Suppressor macrophage treated with lipopolysaccharide for 1 hour (primary cell): ENCODE measurements at regions not wholly inside any gene's neighbourhood (a gene's known extent, or its start where the extent isn't known, plus 50 kb on each side); places are given as distances from the start of the nearest gene placed in this dataset.
"Not testable (repeated sequence)": the region's sequence is repeated elsewhere in the genome, so short reads cannot be mapped to it uniquely, and the experiment has no call there.

Source experiments
- DNase-seq, 3 donors: peaks; one replicate each; pipeline ENCODE4 v3.0.0-alpha.2; 2020 to 2022

DNA sequence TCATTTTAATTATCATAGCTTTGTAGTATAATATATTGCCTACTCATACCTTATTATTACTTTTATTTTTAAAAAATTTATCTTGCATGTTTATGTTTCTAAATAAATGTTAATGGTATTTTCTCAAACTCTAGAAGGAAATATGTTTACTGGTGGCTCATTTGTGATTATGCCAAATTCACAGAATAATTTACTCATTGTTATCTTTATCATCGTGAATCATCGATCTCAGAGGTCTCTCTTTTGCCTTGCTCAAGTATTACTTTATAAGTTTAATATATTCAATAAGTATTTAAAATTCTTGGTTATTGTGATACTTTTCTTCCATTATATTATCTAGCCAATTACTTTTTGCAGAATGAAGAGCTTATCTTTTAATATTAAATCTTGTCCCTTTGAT lies 836.7 kb upstream of the ADAMTS5 start:
- DNase-seq: no peak

DNA sequence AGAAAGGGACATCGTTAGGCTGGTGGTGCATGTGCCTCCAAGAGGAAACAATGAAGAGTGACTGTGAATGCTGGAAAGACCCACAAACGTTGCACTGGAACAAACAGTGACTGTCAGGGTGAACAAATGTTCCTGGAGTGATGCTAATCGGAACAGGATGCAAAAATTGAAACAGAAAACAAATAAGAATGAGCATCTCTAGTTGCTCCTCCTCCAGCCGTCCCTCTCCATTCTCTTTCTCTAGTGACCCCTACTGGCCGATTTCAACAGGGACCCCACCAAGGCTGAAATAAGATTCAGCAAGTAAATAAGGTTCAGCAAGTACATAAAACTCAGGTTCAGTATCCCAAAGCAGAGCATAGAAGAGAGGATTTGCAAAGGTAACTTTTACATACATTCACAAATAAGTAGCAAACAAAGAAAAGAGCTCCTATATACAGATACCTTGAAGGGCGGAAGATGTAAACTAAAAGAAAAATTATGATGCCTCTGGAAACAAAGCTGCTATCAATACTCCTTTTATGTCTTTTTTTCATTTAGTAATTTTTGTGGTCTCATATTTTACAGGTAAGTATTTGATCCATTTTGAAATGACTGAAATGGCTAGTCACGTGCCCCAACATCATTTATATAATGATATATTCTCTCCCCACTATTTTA lies 836.1 kb upstream of the ADAMTS5 start:
- peak; percentile 40 to 62 (median 57) for DNase-seq

DNA sequence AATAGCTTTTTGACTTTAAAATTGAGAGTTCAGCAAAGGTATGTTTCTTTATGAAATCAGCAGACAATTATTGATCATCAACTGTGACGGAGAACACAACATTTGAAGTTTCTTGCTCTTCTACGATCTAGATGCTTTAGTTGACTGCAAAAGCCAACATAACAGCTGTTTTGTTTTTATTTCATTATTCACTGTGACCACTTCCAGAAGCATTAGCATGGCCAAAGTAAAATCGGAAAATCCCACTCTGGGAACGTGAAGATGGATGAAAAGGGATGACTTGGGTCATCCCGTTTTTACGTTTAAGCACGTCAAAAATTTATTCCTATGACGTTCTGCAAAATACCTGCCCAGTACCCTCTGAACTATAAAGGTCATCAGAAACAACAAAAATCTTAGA lies 833.0 kb upstream of the ADAMTS5 start:
- DNase-seq: no peak

DNA sequence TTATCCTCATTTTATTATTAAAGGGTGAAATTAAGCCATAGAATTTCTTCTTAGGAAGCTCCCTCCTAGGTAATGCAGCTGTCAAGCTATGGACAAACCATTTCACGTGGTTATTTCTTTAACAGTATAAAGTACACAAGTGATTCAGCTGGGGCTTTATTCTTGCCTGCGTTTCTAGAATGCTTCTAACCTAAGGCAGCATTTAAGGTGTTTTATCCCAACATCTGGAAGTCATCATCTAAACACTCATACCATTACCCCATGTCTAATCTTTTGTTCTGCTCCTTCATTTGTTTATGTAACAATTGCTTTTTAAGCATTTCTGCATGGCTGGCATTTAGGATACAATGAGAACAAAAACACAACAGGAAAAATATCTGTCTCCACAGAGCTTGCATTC lies 829.2 kb upstream of the ADAMTS5 start:
- no peak for DNase-seq

DNA sequence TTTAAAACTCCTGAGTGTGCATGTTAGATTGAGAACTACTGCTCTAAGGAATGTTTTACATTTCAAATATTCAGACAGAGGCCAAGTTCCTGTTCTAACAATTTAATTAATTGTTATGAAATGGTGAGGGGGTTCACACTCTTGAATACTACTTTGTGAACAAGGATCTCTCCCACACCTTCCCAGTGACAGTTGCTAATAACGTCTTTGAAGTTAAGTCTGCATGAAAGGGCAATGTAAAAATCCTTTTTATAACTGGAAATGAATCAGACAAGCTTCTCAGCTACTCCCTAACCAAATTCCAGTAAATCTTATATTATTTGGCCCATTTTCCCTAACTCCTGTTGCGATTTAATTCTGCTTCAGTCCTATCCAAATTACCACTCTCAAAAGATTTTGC lies 828.5 kb upstream of the ADAMTS5 start:
- no peak for DNase-seq

DNA sequence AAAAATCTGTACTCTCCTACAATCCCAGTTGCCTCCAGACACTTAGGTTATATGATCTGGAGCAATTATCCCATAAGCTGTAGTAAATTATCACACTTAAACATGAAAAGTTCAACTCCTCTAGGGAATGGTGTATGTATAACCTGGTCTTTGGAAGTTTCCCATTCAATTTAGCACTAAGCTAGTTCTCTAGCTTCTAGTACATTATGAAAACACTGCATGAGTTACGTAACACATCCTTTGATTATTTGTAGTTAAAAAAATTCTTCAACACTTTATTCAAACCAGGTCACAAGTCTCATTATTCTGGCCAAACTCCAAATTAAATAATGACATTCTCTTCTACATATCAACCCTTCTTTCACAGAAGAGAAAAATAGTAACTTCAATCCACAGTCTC lies 827.0 kb upstream of the ADAMTS5 start:
- no peak for DNase-seq

DNA sequence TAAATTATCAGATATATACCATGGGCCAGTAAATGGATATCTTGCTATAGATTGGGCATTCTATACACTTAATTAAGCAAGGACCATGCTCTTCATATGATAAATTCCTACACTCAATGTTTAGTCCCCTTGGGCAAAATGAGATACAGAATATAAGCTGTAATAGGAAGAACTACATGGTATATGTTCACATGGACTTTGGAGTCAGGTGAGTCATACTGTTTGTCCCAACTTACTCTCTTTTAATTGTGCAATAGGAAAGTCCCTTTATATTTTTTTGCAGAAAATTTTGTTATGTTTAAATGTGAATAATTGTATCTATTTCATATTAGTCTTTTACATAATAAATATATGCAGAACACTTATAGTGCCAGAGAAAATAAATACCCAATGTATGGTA lies 820.2 kb upstream of the ADAMTS5 start:
- DNase-seq: no peak

DNA sequence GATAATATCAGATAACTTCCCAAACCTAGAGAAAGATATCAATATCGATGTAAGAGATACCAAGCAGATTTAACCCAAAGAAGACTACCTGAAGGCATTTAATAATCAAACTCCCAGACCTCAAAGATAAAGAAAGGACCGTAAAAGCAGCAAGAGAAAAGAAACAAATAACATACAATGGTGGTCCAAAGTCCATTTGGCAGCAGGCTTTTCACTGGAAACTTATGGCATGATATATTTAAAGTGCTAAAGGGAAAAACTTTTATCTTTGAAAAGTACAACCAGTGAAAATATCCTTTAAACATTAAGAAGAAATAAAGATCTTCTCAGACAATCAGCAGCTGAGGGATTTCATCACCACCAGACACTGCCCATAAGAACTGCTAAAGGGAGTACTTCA lies 812.7 kb upstream of the ADAMTS5 start:
- no peak for DNase-seq

DNA sequence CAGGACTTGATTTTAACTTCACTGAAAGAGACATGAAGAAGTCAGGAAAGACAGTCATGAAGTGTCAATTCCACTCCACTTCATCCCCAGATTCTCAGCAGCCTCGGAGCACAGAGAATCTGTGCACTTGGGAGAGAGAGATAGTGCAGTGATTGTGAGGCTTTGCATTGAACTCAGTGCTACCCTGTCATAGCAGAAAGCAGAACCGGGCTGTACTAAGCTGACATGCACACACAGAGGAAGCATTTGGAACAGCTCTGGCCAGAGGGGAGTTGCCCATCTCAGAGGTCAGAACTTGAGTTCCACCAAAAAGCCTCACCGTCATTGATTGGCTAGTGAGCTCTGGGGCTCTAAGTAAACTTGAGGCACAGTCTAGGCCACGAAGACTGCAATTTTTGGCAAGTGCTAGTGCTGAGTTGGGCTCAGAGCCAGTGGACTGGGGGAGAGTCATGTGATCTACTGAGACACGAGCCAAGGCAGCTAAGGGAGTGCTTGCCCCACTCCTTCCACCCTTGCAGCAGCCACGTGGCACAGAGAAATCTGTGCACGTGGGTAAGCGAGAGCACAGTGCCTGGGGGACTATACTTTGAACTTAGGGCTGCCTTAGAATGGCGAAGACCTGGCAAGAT lies 810.2 kb upstream of the ADAMTS5 start:
- no peak for DNase-seq

DNA sequence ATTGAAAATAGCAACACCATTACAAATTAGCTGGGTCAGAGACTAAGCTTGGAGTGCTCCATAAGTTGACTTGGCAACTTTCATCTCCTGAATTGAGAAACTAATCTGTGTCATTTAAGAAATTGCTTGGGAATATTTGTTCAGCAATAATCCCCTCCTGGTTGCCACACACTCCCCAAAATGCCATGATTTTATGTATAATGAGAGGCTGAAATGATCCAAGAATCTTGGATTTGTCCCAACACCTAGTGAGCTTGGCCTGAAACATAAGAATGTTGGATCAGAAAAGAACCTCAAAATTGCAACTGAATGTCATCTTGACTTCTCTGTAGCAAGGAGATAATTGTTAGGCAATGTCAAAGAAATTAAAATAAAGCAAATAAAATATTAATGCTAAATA lies 805.9 kb upstream of the ADAMTS5 start:
- DNase-seq: no peak

DNA sequence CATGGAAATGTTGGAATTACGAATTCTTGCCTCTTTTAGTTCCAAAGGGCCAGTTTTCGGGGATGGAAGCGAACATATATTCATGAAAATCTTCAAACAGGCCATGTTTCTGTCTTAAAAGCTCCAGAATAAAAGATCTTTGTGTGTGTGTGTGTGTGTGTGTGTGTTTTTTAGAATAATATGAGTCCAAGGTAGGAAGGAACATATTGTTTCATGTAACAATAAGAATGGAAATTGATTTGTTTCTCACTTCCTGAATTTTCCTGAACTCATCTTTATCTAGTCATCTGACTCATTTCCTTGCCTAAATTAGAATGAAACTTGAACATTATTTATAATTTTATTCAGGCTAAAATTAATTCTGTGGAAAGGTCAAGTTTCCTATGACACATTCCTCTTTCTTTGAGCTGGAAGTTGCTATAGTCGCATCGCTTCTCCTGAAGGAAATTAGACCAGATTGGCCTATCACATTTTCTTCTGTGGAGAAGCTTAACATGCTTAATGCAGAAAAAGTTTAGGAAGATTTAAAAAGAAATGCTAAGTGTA lies 805.1 kb upstream of the ADAMTS5 start:
- DNase-seq: no peak

DNA sequence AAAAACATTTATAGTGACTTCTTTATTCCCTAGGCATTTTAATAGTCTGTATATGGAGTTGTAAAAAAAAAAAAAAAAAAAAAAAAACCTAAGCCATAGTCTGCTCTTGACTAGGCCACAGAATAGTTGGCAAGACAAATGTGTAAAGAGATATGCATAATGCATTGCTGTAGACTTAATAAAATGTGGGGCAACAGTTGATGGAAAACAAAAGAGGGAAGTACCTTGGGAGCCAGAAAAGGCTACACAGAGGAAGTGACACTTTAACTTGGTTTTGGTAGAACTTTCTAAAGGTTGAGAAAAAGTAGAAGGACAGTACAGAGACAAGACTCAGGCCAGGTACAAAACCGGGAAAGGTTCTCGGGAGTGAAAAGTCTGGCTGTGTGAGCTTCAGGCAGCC lies 802.9 kb upstream of the ADAMTS5 start:
- DNase-seq: no peak

DNA sequence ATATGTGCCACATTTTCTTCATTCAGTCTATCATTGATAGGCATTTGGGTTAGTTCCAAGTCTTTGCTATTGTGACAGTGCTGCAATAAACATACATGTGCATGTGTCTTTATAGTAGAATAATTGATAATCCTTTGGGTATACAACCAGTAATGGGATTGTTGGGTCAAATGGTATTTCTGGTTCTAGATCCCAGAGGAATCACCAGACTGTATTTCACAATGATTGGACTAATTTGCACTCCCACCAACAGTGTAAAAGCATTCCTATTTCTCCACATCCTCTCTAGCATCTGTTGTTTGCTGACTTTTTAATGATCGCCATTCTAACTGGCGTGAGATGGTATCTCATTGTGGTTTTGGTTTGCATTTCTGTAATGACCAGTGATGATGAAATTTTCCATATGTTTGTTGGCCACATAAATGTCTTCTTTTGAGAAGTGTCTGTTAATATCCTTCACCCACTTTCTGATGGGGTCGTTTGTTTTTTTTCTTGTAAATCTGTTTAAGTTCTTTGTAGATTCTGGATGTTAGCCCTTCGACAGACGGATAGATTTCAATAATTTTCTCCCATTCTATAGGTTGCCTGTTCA lies 801.3 kb upstream of the ADAMTS5 start:
- not testable (repeated sequence) for DNase-seq

DNA sequence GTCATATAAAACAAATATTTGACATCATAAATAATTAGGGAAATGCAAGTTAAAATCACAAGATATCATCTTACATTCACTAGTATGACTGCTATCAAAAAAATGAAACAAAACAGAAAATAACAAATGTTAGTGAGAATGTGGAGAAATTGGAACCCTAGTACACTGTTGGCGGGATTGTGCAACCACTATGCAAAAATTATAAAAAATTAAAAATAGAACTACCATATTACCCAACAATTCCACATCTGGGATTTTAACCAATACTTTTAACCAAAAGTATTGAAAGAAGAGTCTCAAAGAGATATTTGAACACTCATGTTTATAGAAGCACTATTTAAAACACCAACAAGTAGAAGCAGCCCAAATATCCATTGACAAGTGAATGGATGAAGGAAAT lies 797.2 kb upstream of the ADAMTS5 start:
- no peak for DNase-seq

DNA sequence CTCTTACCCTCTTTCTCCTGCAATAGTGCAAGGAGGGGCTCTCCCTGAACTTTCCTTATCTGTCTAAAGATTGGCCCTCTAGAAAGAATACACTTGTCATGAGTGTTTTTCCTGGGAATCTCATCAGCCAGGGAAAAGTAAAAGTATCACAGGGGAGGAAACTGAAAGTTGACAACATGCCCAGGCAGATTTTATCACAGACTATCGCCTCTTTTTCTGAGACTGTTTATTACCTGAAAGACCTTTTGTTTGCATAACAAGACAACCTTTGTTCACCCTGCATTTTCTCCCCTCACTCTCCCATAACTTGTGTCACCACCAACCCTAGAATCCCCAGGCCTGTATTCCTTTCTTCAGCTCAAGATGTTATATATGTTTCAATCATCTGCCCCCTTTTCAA lies 794.7 kb upstream of the ADAMTS5 start:
- no peak for DNase-seq

DNA sequence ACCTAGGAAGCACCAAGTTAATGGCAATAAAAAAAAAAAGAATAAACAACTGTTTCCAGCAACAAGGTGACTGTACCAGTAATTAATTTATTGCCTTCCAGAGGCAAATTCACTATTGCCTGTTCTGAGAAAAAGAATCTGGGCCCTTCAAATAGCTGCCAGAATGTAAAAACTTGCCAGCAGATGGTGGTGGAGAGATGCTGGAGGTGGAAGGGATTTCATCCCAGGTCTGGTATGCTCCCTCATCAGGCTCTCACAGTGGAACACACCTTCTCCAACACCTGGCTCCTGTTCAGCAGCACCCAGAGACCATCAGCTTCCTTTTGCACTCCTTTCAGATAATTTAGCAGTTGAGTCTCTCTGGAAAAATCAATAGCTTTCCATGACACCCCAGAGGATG lies 792.9 kb upstream of the ADAMTS5 start:
- DNase-seq: no peak

DNA sequence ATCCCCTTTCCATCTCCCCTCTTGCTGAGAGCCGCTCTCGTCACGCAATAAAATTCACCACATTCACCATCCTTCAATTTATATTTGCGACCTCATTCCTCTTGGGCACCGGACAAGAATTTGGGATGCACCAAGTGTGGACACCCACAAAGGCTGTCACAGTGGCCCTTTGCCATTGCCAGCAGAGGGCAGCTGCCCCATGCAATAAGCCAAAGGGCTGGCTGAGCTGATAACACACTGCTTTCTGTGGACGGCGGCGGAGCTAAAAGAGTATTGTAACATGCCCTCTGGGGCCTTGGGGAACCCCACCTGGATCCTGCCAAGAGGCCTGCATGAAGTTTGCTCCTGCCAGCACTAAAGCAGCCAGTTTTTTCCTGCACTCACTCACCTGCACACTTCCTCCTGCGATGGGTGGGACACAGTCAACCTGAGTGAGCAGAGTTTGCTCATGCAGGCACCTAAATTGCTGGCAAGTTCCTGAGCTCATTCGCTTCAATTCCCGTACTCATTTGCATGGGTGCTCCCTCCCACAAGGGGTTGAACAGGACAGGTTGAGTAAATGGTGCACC lies 792.3 kb upstream of the ADAMTS5 start:
- DNase-seq: peak in 1 of 3 donors; percentile 1

DNA sequence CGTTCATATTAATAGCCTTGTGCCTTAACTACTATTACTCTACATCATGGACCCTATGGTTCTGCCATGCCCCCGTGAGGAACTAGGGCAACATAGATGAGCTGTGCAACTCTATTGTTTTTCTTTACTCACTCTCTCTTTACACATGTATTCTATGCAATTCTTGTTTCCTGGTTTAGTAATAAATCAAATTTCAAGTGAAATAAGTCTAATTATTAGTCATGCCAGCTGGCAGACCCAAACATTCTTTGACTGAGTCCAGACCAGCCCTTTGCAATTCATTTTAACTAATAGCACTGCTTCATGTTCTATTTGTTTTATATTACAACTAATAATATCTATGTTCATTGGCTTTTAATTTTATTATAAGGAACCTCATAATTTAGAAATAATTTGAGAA lies 789.3 kb upstream of the ADAMTS5 start:
- DNase-seq: no peak

DNA sequence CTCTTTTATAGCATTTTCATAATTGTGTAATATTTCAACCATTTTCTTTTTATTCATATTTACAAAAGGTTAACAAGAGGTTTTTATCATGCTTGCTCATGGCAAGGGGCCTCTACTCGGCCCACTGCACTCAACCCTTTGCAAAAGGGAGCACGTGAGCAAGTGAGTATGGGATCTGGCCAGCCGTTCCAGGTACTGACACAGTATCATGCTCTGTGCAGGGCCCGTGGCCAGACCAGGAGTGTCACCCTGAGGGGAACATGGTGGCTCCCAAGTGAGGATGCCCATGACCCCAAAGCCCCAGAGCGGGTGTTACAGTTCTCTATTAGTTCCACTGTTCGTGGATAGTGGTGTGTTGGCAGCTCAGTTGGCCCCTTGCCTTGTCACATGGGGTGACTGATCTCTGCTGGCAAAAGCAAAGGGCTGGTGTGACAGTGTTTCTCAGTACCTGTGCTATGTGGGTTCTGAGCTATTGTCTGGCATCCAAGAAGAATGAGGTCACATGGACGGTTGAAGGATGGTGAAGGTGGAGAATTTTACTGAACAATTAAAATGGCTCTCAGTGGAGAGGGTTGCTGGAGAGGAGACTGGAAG lies 777.2 kb upstream of the ADAMTS5 start:
- DNase-seq: no peak

DNA sequence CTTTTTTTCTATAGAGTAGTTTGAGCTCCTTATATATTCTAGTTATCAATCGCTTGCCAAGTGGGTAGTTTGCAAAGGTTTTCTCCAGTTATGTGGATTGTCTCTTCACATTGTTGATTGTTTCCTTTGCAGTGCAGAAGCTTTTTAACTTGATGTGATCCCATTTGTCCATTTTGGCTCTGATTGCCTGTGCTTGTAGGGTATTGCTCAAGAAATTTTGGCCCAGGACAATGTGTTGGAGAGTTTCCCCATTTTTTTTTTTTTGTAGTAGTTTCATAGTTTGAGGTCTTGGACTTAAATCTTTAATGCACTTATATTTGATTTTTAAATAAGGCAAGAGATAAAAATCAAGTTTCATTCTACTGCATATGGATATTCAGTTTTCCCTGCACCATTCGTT lies 774.8 kb upstream of the ADAMTS5 start:
- DNase-seq: no peak

DNA sequence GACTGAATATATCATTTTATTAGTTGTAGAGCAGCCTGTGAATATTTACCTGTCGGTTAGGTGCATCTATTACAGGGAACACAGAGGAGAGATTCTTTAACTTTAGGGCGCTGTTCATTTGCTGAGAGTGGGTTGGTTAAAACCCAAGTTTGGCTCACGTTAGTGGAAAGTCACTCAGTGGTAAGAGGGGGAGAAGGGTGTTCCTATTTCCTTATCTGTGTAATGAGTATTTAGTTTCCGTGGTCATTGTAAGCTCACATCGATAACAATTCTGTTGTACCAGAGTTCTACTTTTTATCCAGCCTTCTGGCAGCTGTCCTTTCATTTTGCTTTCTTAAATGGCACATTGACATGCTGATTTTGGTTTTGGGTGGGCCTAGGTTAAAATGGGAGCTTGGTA lies 773.2 kb upstream of the ADAMTS5 start:
- no peak for DNase-seq

DNA sequence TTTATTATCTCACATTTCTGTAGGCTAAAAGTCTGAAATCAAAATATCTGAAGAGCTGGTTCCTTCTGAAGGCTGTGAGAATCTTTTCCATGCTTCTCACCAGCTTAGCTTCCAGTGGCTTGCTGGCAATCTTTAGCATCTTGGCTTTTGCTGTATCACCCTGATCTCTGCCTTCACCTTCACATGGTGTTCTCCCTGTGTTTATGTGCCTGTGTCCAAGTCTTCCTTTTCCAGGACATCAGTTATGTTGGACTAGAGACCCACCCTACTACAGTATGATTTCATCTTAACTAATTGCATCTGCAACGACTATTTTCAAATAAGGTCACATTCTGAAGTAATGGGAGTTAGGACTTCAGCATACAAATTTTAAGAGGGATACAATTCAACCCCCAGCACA lies 772.3 kb upstream of the ADAMTS5 start:
- no peak for DNase-seq

DNA sequence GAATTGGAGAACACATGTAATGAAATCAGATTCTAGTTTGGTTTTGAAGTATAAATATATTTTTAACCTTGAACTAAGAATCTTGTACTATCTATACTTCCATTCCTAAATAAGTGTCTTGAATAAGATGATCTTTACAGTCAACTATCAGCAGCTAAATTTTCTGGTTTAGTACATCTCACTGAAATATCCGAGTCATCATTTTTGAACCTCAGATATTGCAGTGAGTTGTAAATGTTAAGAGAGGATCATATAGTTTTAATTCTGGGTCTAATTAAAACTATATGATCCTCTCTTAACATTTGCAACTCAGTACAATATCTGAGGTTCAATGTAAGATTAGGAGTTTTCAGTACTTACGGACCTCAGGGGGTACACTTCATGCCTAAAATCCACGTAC lies 768.8 kb upstream of the ADAMTS5 start:
- no peak for DNase-seq

DNA sequence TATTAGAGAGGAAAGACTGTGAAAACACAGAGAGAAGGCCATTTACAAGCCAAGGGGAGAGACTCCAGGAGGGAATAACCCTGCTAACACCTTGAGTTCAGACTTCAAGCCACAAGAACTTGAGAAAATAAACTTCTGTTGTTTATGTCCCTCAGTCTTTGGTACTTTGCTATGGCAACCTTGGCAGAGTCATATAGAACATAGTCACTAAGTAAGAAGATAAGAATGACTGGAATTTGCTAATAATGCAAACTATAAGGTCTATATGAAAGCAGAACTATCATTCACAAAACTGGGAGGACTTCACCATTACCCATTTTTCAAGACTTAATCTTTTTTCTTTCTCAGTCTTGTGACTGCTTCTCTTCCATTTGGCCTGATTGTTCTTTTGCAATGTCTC lies 767.3 kb upstream of the ADAMTS5 start:
- no peak for DNase-seq
